ENCODE measurements at regions not wholly inside any gene's neighbourhood (a gene's known extent, or its start where the extent isn't known, plus 50 kb on each side); places are given as distances from the start of the nearest gene placed in this dataset.
"Not testable (repeated sequence)": the region's sequence is repeated elsewhere in the genome, so short reads cannot be mapped to it uniquely, and the experiment has no call there.

GRCh38 chr20:7760247-7761031 is 179.8 kb downstream of the HAO1 start:
- Mint-ChIP-seq H3K4me3 (no peak overlapping the region), H3K27me3 (no peaks in the 10 kb centered on the region), H3K27ac (no peak overlapping the region), H3K9me3 (no peaks in the 10 kb centered on the region), H3K4me1 (ENCODE audit: low read depth in 2 of 2) (no peaks in the 10 kb centered on the region), H3K36me3 (no peaks in the 10 kb centered on the region)
- DNase-seq (ENCODE audit: low spot score) (no peak), ATAC-seq (no peak)

- Mint-ChIP-seq H3K4me3 (no peak overlapping the region), H3K4me1 (ENCODE audit: low read depth in 2 of 2) (no peaks in the 10 kb centered on the region), H3K27me3 (no peaks in the 10 kb centered on the region), H3K36me3 (no peaks in the 10 kb centered on the region), H3K9me3 (peaks cover 6% of the 10 kb centered on the region), H3K27ac (no peak overlapping the region)
- DNase-seq (ENCODE audit: low spot score) (no peak), ATAC-seq (no peak)
These were observed 175.0 kb downstream of the HAO1 start for GRCh38 chr20:7765221-7765620.

GRCh38 chr20:7770046-7770445 is 170.2 kb downstream of the HAO1 start:
- no peaks in the 10 kb centered on the region for H3K27me3 Mint-ChIP-seq
- no peak overlapping the region for H3K27ac Mint-ChIP-seq
- no peaks in the 10 kb centered on the region for H3K36me3 Mint-ChIP-seq
- H3K4me1 Mint-ChIP-seq (ENCODE audit: low read depth in 2 of 2): no peaks in the 10 kb centered on the region
- H3K4me3 Mint-ChIP-seq: no peak overlapping the region
- ATAC-seq: no peak
- no peak for DNase-seq (ENCODE audit: low spot score)
- H3K9me3 Mint-ChIP-seq: peaks cover 6% of the 10 kb centered on the region

- H3K27me3 Mint-ChIP-seq: no peaks in the 10 kb centered on the region
These were observed 169.7 kb downstream of the HAO1 start for GRCh38 chr20:7770578-7770977.

GRCh38 chr20:7772371-7772770 is 167.9 kb downstream of the HAO1 start:
- DNase-seq (ENCODE audit: low spot score) (no peak), ATAC-seq (no peak)
- Mint-ChIP-seq H3K9me3 (no peaks in the 10 kb centered on the region), H3K4me1 (ENCODE audit: low read depth in 2 of 2) (no peaks in the 10 kb centered on the region), H3K27ac (no peak overlapping the region), H3K27me3 (no peaks in the 10 kb centered on the region), H3K36me3 (no peaks in the 10 kb centered on the region), H3K4me3 (no peak overlapping the region)

More at GRCh38 chr20:7770578-7770977, 169.7 kb downstream of the HAO1 start:
- DNase-seq (ENCODE audit: low spot score) (no peak), ATAC-seq (peak in 1 of 2 donors; percentile 41)
- Mint-ChIP-seq H3K4me1 (ENCODE audit: low read depth in 2 of 2) (no peaks in the 10 kb centered on the region), H3K4me3 (no peak overlapping the region), H3K36me3 (no peaks in the 10 kb centered on the region), H3K27ac (no peak overlapping the region), H3K9me3 (peaks cover 6% of the 10 kb centered on the region)

GRCh38 chr20:7773511-7773910 is 166.7 kb downstream of the HAO1 start:
- DNase-seq (ENCODE audit: low spot score) (no peak), ATAC-seq (no peak)
- Mint-ChIP-seq H3K27ac (no peak overlapping the region), H3K27me3 (no peaks in the 10 kb centered on the region), H3K9me3 (no peaks in the 10 kb centered on the region), H3K4me3 (no peak overlapping the region), H3K36me3 (no peaks in the 10 kb centered on the region), H3K4me1 (ENCODE audit: low read depth in 2 of 2) (no peaks in the 10 kb centered on the region)

- Mint-ChIP-seq H3K27me3 (no peaks in the 10 kb centered on the region), H3K9me3 (no peaks in the 10 kb centered on the region), H3K4me1 (ENCODE audit: low read depth in 2 of 2) (no peaks in the 10 kb centered on the region), H3K27ac (no peak overlapping the region), H3K4me3 (no peak overlapping the region), H3K36me3 (no peaks in the 10 kb centered on the region)
- no peak for ATAC-seq
- DNase-seq (ENCODE audit: low spot score): no peak
These were observed 165.2 kb downstream of the HAO1 start for GRCh38 chr20:7775072-7775471.

GRCh38 chr20:7776148-7776547 is 164.1 kb downstream of the HAO1 start:
- ATAC-seq: no peak
- H3K9me3 Mint-ChIP-seq: no peaks in the 10 kb centered on the region
- H3K27ac Mint-ChIP-seq: no peak overlapping the region
- DNase-seq (ENCODE audit: low spot score): no peak
- no peaks in the 10 kb centered on the region for H3K27me3 Mint-ChIP-seq
- H3K4me1 Mint-ChIP-seq (ENCODE audit: low read depth in 2 of 2): no peaks in the 10 kb centered on the region
- H3K4me3 Mint-ChIP-seq: no peak overlapping the region
- no peaks in the 10 kb centered on the region for H3K36me3 Mint-ChIP-seq

- no peaks in the 10 kb centered on the region for H3K4me1 Mint-ChIP-seq (ENCODE audit: low read depth in 2 of 2)
- no peak overlapping the region for H3K4me3 Mint-ChIP-seq
- DNase-seq (ENCODE audit: low spot score): no peak
- no peak overlapping the region for H3K27ac Mint-ChIP-seq
- no peaks in the 10 kb centered on the region for H3K9me3 Mint-ChIP-seq
- H3K27me3 Mint-ChIP-seq: no peaks in the 10 kb centered on the region
- no peak for ATAC-seq
- H3K36me3 Mint-ChIP-seq: no peaks in the 10 kb centered on the region
These were observed 150.1 kb downstream of the HAO1 start for GRCh38 chr20:7790189-7790588.

- no peak for DNase-seq (ENCODE audit: low spot score)
- no peak for ATAC-seq
- H3K36me3 Mint-ChIP-seq: no peaks in the 10 kb centered on the region
- H3K27me3 Mint-ChIP-seq: no peaks in the 10 kb centered on the region
- no peaks in the 10 kb centered on the region for H3K4me1 Mint-ChIP-seq (ENCODE audit: low read depth in 2 of 2)
- H3K27ac Mint-ChIP-seq: no peak overlapping the region
- H3K4me3 Mint-ChIP-seq: no peak overlapping the region
- H3K9me3 Mint-ChIP-seq: peaks cover 3% of the 10 kb centered on the region
These were observed 147.9 kb downstream of the HAO1 start for GRCh38 chr20:7792150-7792869.

- H3K36me3 Mint-ChIP-seq: no peaks in the 10 kb centered on the region
- no peak overlapping the region for H3K4me3 Mint-ChIP-seq
- H3K9me3 Mint-ChIP-seq: peaks cover 14% of the 10 kb centered on the region
- H3K27me3 Mint-ChIP-seq: peaks cover 0 to 3% of the 10 kb centered on the region in 2 donors
- no peaks in the 10 kb centered on the region for H3K4me1 Mint-ChIP-seq (ENCODE audit: low read depth in 2 of 2)
- ATAC-seq (no peak), DNase-seq (ENCODE audit: low spot score) (no peak)
- H3K27ac Mint-ChIP-seq: no peak overlapping the region
These were observed 142.1 kb downstream of the HAO1 start for GRCh38 chr20:7798176-7798575.

- no peaks in the 10 kb centered on the region for H3K36me3 Mint-ChIP-seq
- no peak overlapping the region for H3K4me3 Mint-ChIP-seq
- H3K27ac Mint-ChIP-seq: no peak overlapping the region
- H3K9me3 Mint-ChIP-seq: peaks cover 21% of the 10 kb centered on the region
- DNase-seq (ENCODE audit: low spot score) (no peak), ATAC-seq (no peak)
- H3K27me3 Mint-ChIP-seq: peaks cover 0 to 3% of the 10 kb centered on the region in 2 donors
- H3K4me1 Mint-ChIP-seq (ENCODE audit: low read depth in 2 of 2): no peaks in the 10 kb centered on the region
These were observed 140.4 kb downstream of the HAO1 start for GRCh38 chr20:7799862-7800261.

- H3K36me3 Mint-ChIP-seq; ATAC-seq; H3K27ac Mint-ChIP-seq; H3K4me1 Mint-ChIP-seq (ENCODE audit: low read depth in 2 of 2); DNase-seq (ENCODE audit: low spot score); H3K27me3 Mint-ChIP-seq; H3K4me3 Mint-ChIP-seq: not testable (repeated sequence)
- peaks cover 20% of the 10 kb centered on the region for H3K9me3 Mint-ChIP-seq
These were observed 136.7 kb downstream of the HAO1 start for GRCh38 chr20:7803411-7804151.

GRCh38 chr20:7806831-7807230 is 133.4 kb downstream of the HAO1 start:
- Mint-ChIP-seq H3K27me3 (peaks cover 0 to 3% of the 10 kb centered on the region in 2 donors), H3K4me3 (no peak overlapping the region), H3K4me1 (ENCODE audit: low read depth in 2 of 2) (no peaks in the 10 kb centered on the region), H3K36me3 (peaks cover 7% of the 10 kb centered on the region), H3K9me3 (peaks cover 34% of the 10 kb centered on the region), H3K27ac (no peak overlapping the region)
- ATAC-seq: no peak
- no peak for DNase-seq (ENCODE audit: low spot score)

Measured in natural killer cell treated with Interleukin-12 subunit alpha and Interleukin-12 subunit beta and Interleukin-15 and Interleukin-18, amount 100 ng/mL, for 72 hours (primary cell).